WTC11 (cell line): ENCODE measurements at regions not wholly inside any gene's neighbourhood (a gene's known extent, or its start where the extent isn't known, plus 50 kb on each side); places are given as distances from the start of the nearest gene placed in this dataset.

ENCODE experiments used
- ATAC-seq: fragments of 200-7000 bp; cut with Tn5 transposase; 2 replicates; pipeline ENCODE4 v1.10.0; 2021; ENCODE audit warnings: mild to moderate bottlenecking, moderate library complexity
- CTCF ChIA-PET: fragments of 300-600 bp; sonication (Branson Sonifier 250); formaldehyde crosslinking; loops from one replicate; lab custom pipeline; 2021; ENCODE audit warnings: antibody characterized with exemption; lab: Charles Lee
- POLR2A ChIA-PET: fragments of 350-600 bp; sonication (Branson Sonifier 250); formaldehyde crosslinking; loops from one replicate; lab custom pipeline; 2021; ENCODE audit warnings: antibody characterized with exemption; lab: Charles Lee
- DNase-seq: peaks from one replicate; pipeline ENCODE4 v3.0.0; 2021; ENCODE audit warnings: low spot score
- H3K27ac Mint-ChIP-seq: 2 replicates; pipeline ENCODE4 v1.8.0; 2021; ENCODE audit warnings: mixed read lengths
- H3K27me3 Mint-ChIP-seq: 2 replicates; pipeline ENCODE4 v1.8.0; 2021; ENCODE audit warnings: low read depth, mild to moderate bottlenecking, moderate library complexity, mixed read lengths
- H3K36me3 Mint-ChIP-seq: 2 replicates; pipeline ENCODE4 v1.8.0; 2021; ENCODE audit warnings: mixed read lengths
- H3K4me1 Mint-ChIP-seq: 2 replicates; pipeline ENCODE4 v1.8.0; 2022; ENCODE audit warnings: mixed read lengths
- H3K4me3 Mint-ChIP-seq: 2 replicates; pipeline ENCODE4 v1.8.0; 2021; ENCODE audit warnings: mild to moderate bottlenecking, moderate library complexity, mixed read lengths
- H3K9me3 Mint-ChIP-seq: 2 replicates; pipeline ENCODE4 v1.8.0; 2021; ENCODE audit warnings: mixed read lengths
- ATF6 ChIP-seq: sonication (generic); formaldehyde crosslinking; IDR thresholded peaks from 2 replicates; pipeline ENCODE4 v1.8.1; 2023; ENCODE audit warnings: mild to moderate bottlenecking, missing genetic modification reagents
- CDX4 ChIP-seq: fragments of 250-450 bp; sonication (Bioruptor Pico); IDR thresholded peaks from 2 replicates; pipeline ENCODE4 v1.9.0; 2021; ENCODE audit warnings: moderate library complexity, mild to moderate bottlenecking, inconsistent platforms, borderline replicate concordance
- CREB1 ChIP-seq: sonication (generic); formaldehyde crosslinking; IDR thresholded peaks from 2 replicates; pipeline ENCODE4 v1.8.0; 2023; ENCODE audit warnings: mild to moderate bottlenecking, missing genetic modification reagents
- EMX1 ChIP-seq: fragments of 250-450 bp; sonication (Bioruptor Pico); IDR thresholded peaks from 2 replicates; pipeline ENCODE4 v1.8.0; 2021; ENCODE audit warnings: mild to moderate bottlenecking
- FOXP4 ChIP-seq: sonication (generic); formaldehyde crosslinking; IDR thresholded peaks from 2 replicates; pipeline ENCODE4 v1.8.0; 2022; ENCODE audit warnings: mild to moderate bottlenecking, missing genetic modification reagents
- GRHL2 ChIP-seq: fragments of 250-450 bp; sonication (Bioruptor Pico); IDR thresholded peaks from 2 replicates; pipeline ENCODE4 v1.8.0; 2022; ENCODE audit warnings: mild to moderate bottlenecking, moderate library complexity; ENCODE audit not compliant: insufficient replicate concordance, severe bottlenecking
- IRF1 ChIP-seq: sonication (generic); formaldehyde crosslinking; IDR thresholded peaks from 2 replicates; pipeline ENCODE4 v1.8.0; 2023; ENCODE audit warnings: missing genetic modification reagents
- IRF2 ChIP-seq: sonication (generic); formaldehyde crosslinking; IDR thresholded peaks from 2 replicates; pipeline ENCODE4 v1.8.0; 2022; ENCODE audit warnings: low read depth, missing genetic modification reagents, borderline replicate concordance
- NFE2L1 ChIP-seq: sonication (generic); formaldehyde crosslinking; IDR thresholded peaks from 2 replicates; pipeline ENCODE4 v1.8.1; 2023; ENCODE audit warnings: missing genetic modification reagents
- PRDM15 ChIP-seq: sonication (generic); formaldehyde crosslinking; IDR thresholded peaks from 2 replicates; pipeline ENCODE4 v1.8.0; 2022; ENCODE audit warnings: missing genetic modification reagents
- RORB ChIP-seq: fragments of 250-450 bp; sonication (Bioruptor Pico); IDR thresholded peaks from 2 replicates; pipeline ENCODE4 v1.9.0; 2021; ENCODE audit warnings: mild to moderate bottlenecking
- TCF7 ChIP-seq: sonication (generic); formaldehyde crosslinking; IDR thresholded peaks from 2 replicates; pipeline ENCODE4 v1.8.0; 2022; ENCODE audit warnings: mild to moderate bottlenecking, low read depth, missing genetic modification reagents, moderate library complexity
- TEAD1 ChIP-seq: sonication (generic); formaldehyde crosslinking; IDR thresholded peaks from 2 replicates; pipeline ENCODE4 v1.8.0; 2022; ENCODE audit warnings: mild to moderate bottlenecking, missing genetic modification reagents
- TEAD4 ChIP-seq: sonication (generic); formaldehyde crosslinking; IDR thresholded peaks from 2 replicates; pipeline ENCODE4 v1.8.0; 2022; ENCODE audit warnings: mild to moderate bottlenecking, missing genetic modification reagents
- TP53 ChIP-seq: sonication (generic); formaldehyde crosslinking; IDR thresholded peaks from 2 replicates; pipeline ENCODE4 v1.8.1; 2023; ENCODE audit warnings: mild to moderate bottlenecking, missing genetic modification reagents
- ZNF281 ChIP-seq: sonication (generic); formaldehyde crosslinking; IDR thresholded peaks from 2 replicates; pipeline ENCODE4 v1.8.0; 2023; ENCODE audit warnings: mild to moderate bottlenecking, missing genetic modification reagents
- ZNF396 ChIP-seq: fragments of 250-450 bp; sonication (Bioruptor Pico); IDR thresholded peaks from 2 replicates; pipeline ENCODE4 v1.8.0; 2021; ENCODE audit warnings: mild to moderate bottlenecking, moderate library complexity, borderline replicate concordance
- ZNF425 ChIP-seq: fragments of 250-450 bp; sonication (Bioruptor Pico); conservative IDR thresholded peaks from 2 replicates; pipeline ENCODE4 v1.9.0; 2021; ENCODE audit warnings: mild to moderate bottlenecking
- ZNF532 ChIP-seq: fragments of 250-450 bp; sonication (Bioruptor Pico); IDR thresholded peaks from 2 replicates; pipeline ENCODE4 v1.9.0; 2021; ENCODE audit warnings: mild to moderate bottlenecking, borderline replicate concordance

GRCh38 chr7:155225516-155225915, 72.2 kb upstream of the INSIG1 start:
- H3K36me3 Mint-ChIP-seq: no peaks in the 10 kb centered on the region
- TF ChIP-seq CREB1 (CRISPR knock-in tag): no peak
- no peak for TF ChIP-seq TEAD4 (CRISPR knock-in tag)
- TF ChIP-seq ZNF532 (CRISPR knock-in tag): no peak
- no peak for TF ChIP-seq ZNF281 (CRISPR knock-in tag)
- TF ChIP-seq GRHL2 (CRISPR knock-in tag): no peak
- no peak for TF ChIP-seq PRDM15 (CRISPR knock-in tag)
- TF ChIP-seq TCF7 (CRISPR knock-in tag): no peak
- TF ChIP-seq ZNF396: no peak
- TF ChIP-seq TEAD1: no peak
- TF ChIP-seq RORB (CRISPR knock-in tag): no peak
- TF ChIP-seq IRF1: no peak
- no peak for TF ChIP-seq EMX1 (CRISPR knock-in tag)
- TF ChIP-seq IRF2 (CRISPR knock-in tag): no peak
- TF ChIP-seq TP53 (CRISPR knock-in tag): no peak
- TF ChIP-seq CDX4: no peak
- TF ChIP-seq FOXP4 (CRISPR knock-in tag): no peak
- TF ChIP-seq ZNF425: no peak
- no peak for TF ChIP-seq ATF6 (CRISPR knock-in tag)
- no peak for TF ChIP-seq NFE2L1 (CRISPR knock-in tag)
- DNase-seq (no peak), ATAC-seq (no peak)
- no peak overlapping the region for H3K4me3 Mint-ChIP-seq
- H3K27me3 Mint-ChIP-seq: peaks cover 35% of the 10 kb centered on the region
- POLR2A ChIA-PET: no interaction called here
- CTCF ChIA-PET: no interaction called here
- peaks cover 58% of the 10 kb centered on the region for H3K4me1 Mint-ChIP-seq
- H3K9me3 Mint-ChIP-seq: peaks cover 3% of the 10 kb centered on the region; the same call in 1 of the 2 replicates
- no peak overlapping the region for H3K27ac Mint-ChIP-seq
